ENCODE measurements at regions not wholly inside any gene's neighbourhood (a gene's known extent, or its start where the extent isn't known, plus 50 kb on each side); places are given as distances from the start of the nearest gene placed in this dataset.
A peak's percentile ranks its signal among the peaks of the same experiment; 100 is the strongest.
"Not testable (repeated sequence)": the region's sequence is repeated elsewhere in the genome, so short reads cannot be mapped to it uniquely, and the experiment has no call there.

DNA sequence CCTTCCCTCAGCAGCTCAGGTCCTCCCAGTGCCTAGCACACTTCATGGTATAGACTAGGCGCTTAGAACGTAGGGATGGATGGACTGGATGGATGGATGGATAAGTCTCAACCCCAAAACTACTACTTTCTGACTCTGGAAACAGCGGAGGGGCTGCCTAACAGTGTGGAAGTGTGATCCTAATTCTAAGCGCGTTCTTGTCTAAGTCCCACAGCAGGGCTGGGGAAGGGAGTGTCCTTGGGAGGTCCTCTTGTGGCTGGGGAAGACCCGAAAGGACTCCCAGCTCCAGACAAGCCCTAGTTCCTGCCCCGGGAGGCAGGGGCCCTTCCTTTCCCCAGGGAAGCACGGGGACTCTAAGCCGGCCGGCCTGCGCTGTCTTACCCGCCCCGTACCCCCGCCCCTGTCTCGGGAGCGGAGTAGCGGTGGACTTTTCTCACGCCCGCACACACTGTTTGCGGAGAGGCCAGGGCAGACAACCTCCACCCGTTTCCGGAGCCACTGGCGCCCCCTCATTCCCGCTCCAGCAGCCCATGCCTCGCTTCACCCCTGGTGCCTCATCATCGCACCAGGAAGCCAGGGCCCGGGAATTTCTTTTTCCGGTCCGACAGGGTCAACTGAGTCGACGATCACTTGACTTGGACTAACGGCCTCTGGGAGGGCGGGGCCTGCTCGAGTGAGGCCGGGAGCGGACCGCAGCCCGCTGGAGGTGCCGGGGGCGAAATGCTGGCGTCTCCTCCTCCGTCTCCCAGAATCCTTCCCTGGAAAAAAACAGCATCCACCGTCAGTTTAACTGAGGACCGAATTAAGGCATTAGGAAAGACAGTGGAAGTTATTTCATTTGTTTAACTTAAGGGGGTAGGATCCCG lies 133.3 kb downstream of the TBC1D2B start:
- DNase-seq (ENCODE audit: low read depth) = no peak

DNA sequence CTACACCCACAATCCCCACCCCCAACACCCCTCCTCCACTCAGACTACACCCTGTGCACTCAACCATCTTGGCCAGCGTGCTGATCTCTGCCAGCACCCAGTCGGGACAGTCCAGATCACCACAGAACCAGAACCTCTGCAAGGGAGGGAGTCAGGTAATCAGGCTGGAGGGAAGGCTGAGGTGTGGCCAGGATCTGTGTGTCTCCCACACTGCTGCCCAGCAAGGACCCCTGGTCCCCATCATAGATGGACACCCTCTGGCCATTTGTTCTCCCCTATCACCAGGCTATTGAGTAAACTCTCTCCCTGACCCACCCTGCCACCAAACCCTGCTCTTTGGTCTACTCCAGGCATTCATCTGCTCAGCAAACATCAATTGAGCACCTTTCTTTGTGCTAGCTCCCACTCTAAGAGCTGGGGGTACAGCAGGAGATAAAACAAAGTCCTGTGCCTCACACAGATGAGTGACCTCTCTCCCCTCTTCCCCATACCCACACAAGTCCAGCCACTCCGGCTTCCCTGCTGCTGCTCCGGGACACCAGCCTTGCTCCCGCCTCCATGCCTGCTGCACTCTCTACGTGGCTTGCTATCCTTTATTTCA lies 134.8 kb downstream of the TBC1D2B start:
- no peak for DNase-seq (ENCODE audit: low read depth)

DNA sequence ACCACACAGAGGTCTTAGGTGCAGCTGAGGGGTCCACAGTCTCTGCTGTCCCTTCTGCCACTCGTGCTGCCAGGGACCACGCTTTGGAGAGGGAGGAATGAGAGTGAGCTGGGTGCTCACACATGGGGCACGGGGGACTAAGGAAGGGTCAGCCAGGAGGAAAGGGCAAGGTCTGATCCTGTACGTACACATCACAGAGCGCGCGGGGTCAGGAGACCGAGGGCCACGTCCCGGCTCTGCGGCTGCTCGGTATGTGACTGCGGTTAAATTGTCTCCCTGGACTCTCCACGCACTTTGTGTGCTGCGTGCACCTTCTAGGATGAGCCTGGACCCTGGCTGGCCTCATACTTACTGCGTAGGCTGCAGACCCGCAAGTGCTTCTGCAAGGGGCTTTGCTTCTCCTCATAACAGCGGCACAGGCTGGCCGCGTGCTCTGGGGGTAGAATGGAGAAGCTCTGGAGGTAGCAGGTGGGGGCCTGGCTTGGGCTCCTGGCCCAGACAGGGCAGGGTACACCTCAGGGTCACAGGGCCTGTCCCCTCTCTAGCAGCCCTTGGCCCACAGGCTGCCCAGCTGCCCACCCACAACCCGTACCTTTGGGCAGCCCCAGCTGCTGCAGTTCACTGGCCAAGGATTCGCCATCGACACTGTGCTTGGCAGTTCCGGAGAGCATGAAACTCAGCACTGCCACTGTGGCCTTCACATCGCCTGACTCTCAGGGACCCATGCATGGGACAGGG lies 136.3 kb downstream of the TBC1D2B start:
- not testable (repeated sequence) for DNase-seq (ENCODE audit: low read depth)

DNA sequence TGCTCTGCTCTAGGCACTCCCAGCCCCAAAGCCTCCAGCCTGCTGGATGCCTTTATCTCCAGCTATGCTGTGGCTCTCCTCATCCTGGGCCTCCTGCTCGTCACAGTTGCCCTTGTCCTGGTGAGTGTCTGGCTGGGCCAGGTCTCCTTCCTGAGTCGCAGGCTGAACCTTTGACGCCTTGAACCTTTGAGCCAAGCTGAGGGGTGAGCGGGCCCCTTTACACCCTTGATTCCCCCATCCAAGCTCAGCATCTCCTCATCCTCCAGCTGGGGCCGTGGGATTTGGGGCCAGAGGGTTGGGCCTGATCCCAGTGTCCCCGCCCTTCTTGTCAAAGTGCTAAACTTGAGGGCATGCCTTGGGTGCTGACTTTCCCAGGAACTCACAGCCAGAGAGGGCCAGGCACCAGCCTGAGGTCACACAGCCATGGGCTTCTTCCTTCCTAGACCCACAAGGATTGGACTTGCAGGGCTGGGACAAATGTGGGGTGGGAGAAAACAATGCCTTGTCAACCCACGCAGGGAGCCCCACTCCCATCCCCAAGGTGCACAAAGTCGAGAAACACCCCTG lies 137.0 kb downstream of the TBC1D2B start:
- DNase-seq (ENCODE audit: low read depth) = no peak

DNA sequence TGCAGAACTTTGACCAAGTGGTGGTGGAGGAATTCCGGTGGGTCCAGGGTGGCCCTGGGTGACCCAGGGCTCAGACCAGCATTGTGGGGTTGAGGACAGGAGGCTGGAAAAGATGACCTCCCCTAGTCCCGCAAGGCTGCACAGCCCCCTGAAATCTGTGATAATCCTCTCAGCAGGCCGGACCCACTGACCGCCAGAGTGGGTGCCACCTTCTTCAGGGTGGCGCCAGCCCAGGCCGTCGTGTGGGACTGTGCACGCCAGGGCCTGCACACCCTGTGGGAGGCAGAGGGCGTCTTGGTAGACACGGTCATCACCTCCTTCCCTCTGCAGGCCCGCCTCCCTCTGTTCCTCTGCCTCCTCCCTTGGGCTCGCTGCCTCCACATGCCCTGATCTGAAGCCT lies 137.7 kb downstream of the TBC1D2B start:
- no peak for DNase-seq (ENCODE audit: low read depth)

DNA sequence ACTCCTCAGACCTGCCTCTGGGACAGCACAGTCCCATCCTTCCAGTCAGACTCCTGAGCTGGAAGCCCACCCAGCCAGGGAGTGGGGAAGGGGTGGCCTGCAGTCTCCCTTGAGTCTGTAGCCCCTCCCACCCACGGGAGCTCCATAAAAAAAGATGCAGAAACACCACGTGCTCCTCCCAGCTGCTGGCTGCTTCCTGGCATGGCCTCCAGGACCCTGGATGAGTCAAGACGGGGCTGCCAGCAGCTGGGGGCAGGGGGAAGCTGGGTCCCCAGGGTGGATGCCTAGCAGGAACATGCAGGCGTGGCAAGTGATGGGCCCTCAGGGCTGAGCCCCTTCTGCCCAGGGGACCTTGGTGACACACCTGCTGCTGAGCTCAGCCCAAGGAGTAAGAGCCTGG lies 138.5 kb downstream of the TBC1D2B start:
- DNase-seq (ENCODE audit: low read depth) = not testable (repeated sequence)

DNA sequence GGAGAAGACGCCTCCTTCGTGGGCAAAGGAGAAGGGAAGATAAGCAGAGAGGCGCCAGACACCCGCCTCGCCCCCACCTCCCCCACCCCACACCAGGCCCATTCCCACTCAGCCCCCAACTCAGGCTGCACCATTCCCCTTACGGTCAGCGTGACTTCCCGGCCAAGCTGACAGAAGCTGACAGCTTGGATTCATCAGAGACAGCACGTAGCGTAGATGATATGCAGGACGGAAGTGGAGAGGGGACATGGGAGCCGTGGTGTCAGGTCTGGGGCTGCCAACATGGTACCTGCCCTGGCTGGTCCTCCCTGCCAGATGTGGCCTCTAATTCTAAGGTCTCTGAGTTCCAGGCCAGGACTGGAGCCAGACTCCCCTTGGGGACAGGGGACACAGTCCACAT lies 139.0 kb downstream of the TBC1D2B start:
- DNase-seq (ENCODE audit: low read depth) = not testable (repeated sequence)

DNA sequence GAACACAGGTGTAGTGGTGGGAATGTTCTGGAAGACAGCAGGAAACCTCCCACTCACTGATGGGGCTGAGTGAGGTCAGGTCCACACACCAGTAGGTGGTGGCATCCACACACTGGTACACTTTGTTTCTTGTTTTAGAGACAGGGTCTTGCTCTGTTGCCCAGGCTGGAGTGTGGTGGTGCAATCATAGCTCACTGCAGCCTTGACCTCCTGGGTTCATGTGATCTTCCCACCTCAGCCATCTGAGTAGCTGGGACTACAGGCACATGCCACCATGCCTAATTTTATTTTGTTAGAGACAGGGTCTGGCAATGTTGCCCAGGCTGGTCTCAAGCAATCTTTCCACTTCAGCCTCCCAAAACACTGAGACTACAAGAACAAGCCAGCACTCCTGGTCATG lies 140.9 kb downstream of the TBC1D2B start:
- not testable (repeated sequence) for DNase-seq (ENCODE audit: low read depth)

DNA sequence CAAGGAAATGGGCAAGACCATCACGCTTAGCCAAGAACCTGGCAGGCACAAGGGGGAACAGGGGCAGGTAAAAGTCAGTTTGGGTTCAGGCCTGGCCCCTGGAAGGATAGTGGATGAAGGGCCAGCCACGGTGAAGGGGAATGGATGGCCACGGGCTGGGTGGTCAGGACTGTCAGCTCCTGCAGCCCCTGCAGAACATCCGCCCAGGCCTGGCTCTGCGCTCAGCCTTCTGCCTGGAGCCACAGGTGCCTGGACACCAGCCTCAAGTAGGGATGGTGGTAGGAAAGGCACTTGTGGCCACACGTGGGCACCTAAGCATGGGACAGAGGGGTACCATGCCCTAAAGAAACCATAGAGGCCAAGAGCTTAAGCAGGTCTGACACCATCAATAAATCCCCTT lies 143.0 kb downstream of the TBC1D2B start:
- DNase-seq (ENCODE audit: low read depth) = not testable (repeated sequence)

DNA sequence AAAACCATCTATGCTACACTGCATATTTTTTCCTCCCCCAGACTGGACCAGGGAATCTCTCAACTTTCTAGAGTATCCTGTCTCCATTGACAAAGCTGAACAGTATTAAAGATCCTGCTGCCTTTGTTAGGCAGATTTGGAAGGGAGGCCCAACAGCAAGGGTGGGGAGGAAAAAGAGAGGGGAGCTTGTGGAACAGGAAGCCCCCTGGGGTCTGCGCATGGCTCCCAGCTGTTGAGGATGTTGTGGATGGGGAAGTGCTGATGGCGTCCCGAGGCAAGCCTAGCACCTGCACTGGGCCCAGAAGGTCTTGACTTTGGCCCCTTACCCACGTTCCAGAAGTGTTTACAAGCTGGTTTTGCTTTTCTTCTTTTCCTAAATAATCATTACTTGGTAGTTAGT lies 146.6 kb downstream of the TBC1D2B start:
- DNase-seq (ENCODE audit: low read depth) = not testable (repeated sequence)

DNA sequence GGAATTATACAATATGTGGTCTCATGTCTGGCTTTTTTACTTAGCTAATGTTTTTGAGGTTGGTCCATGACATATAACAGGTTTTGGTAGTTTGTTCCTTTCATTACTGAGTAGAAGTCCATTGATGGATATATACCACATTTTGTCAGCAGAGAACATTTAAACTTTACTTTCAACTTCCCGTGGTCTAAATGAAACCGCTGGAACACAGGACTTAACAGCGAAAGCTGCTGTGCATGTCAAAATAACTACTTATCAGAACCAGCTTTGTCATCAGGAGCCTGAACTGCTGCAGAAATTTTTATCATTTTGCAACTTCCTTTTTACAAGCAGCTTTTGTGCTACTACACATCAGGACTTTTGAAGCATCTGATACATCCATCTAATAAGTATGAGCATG lies 147.0 kb downstream of the TBC1D2B start:
- not testable (repeated sequence) for DNase-seq (ENCODE audit: low read depth)

DNA sequence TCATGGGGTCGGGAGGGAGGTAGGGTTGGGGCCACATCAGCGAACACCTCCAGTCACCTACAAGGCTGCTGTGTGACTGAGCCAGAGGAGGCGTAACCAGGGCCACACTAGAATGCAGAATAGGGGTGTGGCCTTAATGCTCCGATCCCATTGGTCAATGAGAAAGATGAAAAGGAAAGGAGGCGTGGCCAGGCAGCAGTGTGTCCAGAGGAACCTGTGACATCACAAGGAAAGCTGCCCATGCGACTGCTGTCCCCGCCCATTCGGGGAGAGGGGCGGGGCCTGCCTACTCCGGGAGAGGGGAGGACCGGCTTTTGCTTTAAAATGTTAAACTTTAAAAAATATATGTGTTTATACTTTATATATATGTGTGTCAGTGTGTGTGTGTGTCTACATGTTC lies 150.7 kb downstream of the TBC1D2B start:
- DNase-seq (ENCODE audit: low read depth) = not testable (repeated sequence)

DNA sequence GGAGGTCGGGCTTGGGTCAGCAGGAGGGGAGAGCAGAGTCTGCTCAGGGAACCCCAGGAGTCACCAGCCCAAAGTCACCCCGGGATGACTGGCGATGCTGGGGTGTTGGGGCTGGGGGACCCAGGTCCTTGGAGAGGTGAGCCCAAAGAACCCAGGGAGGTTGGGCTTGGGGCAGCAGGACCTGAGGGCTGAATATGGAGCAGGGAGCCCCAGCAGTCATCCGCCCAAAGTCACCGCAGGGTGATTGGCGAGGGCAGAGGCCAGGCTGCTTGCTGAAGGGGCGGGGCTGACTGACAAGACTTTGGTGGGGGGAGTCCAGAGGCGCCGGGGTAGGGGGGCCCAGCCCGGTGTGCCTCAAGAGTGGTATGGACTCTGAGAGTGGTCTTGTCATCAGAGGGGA lies 151.2 kb downstream of the TBC1D2B start:
- not testable (repeated sequence) for DNase-seq (ENCODE audit: low read depth)

DNA sequence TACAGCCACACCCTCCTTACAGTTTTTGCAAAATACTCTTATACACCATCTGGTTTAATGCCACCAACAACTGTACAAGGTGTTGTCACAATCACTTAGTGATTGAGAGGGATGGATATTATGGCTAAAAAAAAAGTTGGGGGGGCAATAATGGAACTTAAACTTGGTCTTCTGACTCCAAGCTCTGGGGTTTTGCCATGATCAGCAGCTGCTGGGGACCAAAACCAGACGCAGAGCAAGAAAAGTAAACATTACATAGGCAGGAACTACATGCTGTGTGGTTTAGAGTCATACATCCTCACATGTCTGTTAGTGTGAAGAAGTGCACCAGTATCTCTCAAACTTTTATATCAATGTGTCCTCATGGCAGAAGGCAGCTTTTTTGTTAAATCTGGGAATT lies 152.4 kb downstream of the TBC1D2B start:
- not testable (repeated sequence) for DNase-seq (ENCODE audit: low read depth)

DNA sequence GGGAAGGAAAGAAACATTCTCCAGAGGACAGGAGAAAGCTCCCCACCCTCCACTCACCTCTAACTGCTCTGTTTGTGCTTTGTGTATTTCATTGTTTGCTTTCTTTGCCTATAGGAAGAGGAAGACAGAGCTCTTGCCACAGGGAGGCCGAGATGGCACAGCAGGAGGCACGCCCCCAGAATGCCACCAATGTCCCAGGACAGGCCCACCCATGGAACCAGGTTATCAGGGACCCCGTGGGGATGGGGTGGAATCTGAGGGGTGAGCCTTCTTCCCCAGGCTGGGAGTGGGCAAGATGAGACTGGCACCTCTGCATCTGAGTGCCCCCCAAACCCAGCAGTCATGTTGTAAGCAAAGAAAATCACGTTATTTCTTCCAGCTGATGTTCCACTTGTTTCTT lies 155.8 kb downstream of the TBC1D2B start:
- no peak for DNase-seq (ENCODE audit: low read depth)

DNA sequence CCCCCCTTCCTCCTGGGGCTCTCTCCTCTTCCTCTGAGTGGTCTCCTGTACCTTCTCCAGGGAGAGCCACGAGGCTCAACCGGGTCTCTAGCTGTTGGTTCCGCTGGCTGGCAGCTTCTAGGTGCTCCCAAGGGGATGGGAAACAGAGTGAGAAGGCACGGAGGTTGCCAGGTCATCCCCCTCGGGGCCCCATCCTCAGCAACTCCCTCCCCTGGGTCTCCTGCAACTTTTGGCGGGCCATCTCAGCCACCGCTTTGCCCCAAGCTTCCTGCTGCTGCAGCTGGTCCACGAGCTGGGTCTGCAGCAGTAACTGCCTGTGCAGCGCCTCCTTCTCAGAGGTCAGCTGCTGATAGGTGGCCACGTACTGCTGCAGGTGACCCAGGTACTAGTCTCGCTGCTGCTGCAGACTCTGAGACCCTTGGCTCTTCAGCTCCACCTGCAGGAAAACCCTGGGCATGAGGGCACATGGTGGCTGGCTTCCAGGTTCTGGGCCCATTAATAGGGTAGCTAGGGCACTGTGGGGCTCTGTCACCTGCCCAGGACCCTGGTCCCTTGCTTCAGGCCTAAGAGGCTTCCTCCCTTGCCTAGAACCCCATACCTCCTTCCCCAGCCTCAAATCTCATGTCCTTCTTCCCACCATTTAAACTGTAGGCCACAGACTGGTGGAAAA lies 160.4 kb downstream of the TBC1D2B start:
- not testable (repeated sequence) for DNase-seq (ENCODE audit: low read depth)

DNA sequence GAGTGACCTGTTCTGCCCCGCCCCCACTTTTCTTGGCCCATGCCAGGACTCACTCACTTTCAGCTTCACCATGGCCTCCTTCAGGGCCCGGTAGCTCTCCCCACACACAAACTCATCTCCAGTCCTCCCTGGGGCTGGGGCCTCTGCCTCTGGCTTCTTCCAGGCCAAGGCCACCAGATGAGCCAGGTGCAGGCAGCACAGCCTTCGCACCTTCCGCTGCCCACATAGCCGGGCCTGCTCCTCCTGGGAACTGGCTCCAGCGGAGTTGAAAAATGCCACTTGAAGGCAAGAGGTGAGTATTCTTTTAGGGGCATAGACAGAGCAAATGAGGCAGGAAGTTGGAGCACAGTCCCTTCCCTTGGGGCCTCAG lies 161.6 kb downstream of the TBC1D2B start:
- DNase-seq (ENCODE audit: low read depth) = not testable (repeated sequence)

DNA sequence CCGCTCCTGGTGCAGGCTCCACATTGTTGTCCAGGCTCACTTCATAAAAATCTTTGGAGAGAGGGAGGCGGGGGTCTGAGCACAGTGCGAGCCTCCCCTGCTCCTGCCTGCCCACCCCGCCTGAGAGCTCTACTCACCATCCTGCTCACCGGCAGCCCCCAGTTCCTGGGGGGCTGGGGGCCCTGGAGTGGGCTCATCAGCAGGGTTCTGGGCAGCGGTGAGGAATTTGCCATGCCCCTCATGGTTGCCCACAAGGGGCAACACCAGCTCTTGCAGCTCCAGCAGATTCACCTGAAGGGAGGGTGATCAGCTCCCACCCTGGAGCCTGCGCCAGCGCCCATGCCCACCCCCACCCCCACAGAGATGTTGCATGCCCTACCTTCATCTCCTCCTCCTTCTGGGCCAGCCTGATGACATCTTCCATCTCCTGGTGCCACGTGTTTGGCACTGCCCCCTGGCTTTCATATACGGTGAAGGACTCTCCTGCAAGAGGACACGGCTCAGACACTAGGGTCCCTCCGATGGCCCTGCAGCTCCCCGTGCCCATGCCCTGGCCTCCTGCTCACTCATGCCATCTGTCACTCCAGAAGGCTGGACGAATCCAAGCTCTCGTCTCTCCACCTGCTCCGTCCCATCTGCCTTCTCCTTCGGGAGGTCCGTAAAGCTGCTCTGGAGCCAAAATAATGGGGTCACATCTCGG lies 162.1 kb downstream of the TBC1D2B start:
- DNase-seq (ENCODE audit: low read depth) = no peak

DNA sequence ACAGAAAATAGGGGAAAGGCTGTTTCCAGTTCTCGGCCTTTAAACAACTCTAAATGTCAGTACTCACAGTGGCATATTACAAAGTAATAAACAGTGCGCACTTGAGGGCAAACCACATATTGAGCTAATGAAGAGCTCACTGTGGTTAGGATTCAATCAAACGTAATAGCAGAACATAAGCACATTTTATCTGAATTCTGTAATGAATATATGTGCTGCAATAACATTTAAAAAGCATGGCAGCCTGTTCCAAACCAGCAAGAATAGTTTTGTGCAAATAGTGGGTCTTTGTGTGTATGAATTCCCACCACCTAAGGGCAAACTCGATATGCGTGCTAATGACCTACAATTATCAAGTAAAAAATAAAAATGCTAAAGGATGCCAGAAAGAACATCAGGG lies 163.0 kb downstream of the TBC1D2B start:
- DNase-seq (ENCODE audit: low read depth) = not testable (repeated sequence)

DNA sequence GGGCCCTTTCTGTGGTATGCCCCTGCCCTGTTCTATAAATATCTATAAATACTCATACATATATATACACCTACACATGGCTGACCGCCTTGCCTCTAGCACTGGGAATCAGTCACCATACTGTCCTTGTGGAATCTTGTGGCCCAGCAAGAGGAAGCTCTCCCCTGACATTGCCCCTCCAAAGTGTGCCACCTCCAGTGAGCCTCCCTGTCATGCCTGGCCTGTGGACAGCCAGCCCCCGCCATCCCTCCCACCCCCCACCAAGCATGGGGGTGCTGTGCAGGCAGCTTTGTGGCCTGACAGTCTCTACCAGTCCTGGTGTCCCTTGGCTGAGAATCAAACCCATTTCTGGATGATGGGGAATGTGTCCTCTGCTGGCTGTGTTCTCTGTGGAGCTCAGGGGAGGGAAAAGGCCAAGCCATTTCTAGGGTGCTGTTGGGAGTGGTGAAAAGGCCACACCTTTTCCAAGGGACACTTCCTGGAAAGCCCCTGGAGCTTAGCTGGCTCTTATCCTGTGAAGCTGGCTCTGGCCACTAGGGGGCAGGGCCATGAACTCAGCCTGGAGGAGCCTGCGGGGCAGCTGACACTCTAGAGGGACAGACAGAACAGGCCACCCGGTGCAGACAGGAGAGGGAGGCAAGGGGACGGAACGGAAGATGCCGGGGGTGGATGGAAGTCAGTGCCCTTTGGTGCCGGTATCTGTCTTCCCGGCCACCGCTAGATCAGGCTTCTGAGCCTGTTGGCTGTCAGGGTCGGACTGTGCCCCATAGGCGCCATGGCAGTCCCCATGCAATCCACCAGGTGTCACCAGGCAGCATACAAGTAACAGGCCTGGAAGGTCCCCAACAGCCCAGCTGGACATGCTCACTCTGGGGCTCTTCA lies 167.2 kb downstream of the TBC1D2B start:
- peak; percentile 59 for DNase-seq (ENCODE audit: low read depth)
